Islet precursor cell (in vitro differentiated cells): ENCODE measurements at regions not wholly inside any gene's neighbourhood (a gene's known extent, or its start where the extent isn't known, plus 50 kb on each side); places are given as distances from the start of the nearest gene placed in this dataset.

ENCODE experiments used
- DNase-seq: peaks from one replicate; pipeline ENCODE4 v3.0.0-alpha.2; 2018

GRCh38 chr3:115478359-115478758, 145.0 kb upstream of the GAP43 start:
- no peak for DNase-seq

- DNase-seq, result no peak
Measured at GRCh38 chr3:115486880-115487279, 136.4 kb upstream of the GAP43 start.

DNA sequence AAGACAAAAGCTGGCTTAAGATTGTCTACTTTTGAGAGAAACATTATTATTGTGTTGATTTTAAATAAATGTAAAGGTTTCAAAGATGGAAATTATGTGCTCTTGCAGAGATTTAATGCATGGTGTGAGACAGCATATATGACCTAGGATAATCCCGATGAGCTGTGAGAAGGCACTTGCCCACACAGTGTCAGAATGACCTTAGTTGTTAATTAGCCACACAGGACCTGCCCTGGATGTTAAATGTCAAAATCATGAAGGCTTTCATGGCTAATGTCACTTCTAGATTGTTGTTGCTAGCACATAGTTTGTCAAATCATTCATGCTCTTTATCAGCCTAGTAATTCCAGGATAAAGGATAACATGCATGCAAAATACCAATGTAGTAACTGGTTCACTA, 135.3 kb upstream of the GAP43 start:
- DNase-seq, result no peak

- no peak for DNase-seq
Measured at GRCh38 chr3:115488409-115488808, 134.9 kb upstream of the GAP43 start.

GRCh38 chr3:115494826-115495225, 128.5 kb upstream of the GAP43 start:
- DNase-seq, result no peak

GRCh38 chr3:115498421-115498820, 124.9 kb upstream of the GAP43 start:
- DNase-seq, result no peak

GRCh38 chr3:115498898-115499297, 124.4 kb upstream of the GAP43 start:
- no peak for DNase-seq

- no peak for DNase-seq
Measured at GRCh38 chr3:115499666-115500065, 123.6 kb upstream of the GAP43 start.

- no peak for DNase-seq
Measured at GRCh38 chr3:115500795-115501194, 122.5 kb upstream of the GAP43 start.

DNA sequence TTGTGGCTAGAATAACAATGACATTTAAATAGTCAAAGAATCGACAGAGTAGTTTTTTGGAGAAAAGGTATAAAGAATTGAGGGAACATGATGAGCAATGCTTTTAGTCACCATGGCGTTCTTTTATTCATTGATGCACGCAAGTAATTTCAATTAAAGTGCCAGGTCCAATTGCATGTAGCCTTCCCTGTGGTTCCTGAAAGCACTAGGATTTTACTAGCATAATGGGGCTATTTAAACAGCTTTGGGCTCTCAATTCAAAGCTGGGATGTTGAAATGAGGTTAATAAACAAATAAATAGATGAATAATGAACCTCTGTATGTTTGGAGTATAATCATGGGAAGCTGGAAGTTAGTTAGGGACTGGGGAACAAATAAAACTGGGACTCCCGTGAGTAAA, 121.2 kb upstream of the GAP43 start:
- no peak for DNase-seq

DNA sequence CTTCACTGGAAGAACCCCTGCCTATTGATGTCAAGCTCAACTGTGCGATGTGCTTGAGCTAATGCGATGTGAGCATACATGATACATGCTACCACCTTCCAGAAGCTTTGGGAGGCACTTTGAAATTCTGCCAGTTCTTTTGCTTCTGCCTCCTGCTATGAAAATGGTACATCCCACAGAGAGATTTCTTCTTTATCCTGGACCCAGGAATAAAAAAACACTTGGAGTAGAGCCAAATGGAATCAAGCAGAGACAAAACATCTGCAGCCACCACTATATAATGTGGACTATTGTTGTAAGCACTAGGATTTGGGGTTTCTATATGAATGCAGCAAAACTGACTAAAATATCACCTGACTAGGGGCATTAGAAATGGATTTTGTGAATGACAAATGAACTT, 119.9 kb upstream of the GAP43 start:
- no peak for DNase-seq

DNA sequence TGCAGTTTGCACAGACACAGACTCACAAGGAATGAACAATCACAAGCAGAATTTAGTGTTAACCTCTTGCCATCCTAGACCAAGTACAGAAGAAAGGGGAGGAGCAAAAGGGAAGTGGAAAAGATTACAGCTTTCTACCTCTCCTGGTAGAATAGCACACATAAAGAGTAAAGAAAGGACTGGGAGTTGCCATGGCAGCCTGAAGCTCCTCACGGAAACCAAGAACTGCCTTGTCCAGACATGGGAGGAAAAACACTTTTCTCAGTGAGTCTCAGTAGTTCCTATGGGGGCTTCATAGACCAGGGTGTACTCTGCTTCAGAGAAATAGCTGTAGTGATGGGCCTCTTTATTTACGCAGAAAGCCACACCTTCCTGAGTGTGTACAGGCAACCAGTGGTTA, 114.7 kb upstream of the GAP43 start:
- DNase-seq, result no peak

GRCh38 chr3:115512565-115513415, 110.5 kb upstream of the GAP43 start:
- peak; percentile 85 for DNase-seq

- DNase-seq, result no peak
Measured at GRCh38 chr3:115513416-115513800, 109.9 kb upstream of the GAP43 start.

GRCh38 chr3:115517457-115518050, 105.8 kb upstream of the GAP43 start:
- no peak for DNase-seq

DNA sequence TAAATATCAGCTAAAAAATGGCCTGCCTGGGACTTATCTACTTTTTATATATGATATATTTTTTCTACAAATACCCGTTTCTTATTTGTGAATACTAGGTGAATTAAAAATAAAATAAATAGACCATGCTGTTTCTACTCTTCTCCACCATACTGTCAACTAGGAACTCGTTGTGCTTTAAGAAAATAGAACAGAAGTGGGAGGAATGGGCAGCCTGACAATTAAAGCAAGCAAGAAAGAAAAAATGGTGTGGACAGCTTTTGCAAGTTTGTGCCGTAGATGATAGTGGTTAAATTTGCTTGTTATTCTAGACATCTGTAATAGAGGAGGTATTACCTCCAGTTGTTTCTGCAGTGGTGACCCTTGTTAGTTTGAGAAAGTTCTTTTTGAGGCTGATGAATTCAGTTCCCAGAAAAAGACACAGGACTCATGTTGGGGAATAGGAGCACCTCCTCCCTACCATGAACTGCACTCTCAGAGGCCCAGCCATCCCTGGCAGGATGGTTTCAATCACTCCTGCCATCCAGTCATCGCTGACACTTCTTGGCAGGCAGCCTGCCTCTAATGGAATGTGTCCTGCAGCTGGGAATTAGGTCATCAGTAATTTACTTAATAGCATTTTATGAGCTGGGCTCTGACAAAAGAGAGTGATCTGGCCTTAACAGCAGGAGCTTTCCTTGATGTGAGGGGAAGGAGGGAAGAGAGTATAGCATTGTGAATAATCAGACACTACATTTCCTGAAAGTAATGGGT, 105.0 kb upstream of the GAP43 start:
- DNase-seq, result peak; percentile 96

DNA sequence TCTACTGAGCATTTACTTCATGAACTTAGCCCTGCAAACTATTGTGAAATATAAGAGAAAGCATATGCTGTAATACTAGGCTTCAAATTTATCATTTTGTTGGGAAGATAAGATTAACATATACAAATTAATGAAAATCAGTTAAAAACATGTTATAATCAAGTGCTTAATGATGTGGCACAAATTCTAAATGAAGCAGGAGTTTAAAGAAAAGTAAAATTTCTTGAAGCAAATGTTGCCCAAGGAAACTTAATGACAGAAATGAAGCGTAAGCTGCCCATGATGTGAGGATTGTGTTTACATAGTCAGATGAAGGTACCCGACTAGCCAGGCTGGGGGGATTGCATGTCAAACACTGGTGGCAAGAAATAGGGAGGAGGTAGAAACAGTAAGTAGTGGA, 103.1 kb upstream of the GAP43 start:
- DNase-seq, result no peak

DNA sequence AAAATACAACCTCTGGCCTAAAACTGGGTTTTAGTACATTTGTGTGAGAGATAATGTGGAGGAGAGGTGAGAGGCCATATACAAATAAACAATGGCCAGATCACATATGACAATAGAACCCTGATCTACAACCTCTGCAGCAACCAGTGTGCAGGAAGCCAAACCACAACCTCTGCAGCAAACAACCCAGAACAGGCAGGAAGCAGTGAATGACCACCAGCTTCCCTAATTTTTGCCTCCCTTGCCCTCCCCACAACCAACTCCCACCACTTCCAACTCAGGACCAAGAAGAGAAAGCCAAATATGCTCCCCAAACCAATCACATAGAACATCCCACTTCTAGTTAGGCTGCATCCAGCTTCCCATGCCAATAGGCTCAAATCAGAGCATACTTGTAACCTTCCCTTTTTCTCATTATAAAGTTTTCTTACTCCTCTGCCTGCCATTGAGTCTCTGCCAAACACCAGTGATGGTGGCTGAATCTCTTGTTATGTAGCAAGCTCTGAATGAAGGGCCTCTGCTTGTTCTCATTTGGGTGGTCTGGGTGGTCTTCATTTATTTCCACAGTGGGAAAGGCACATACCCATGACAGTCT, 102.6 kb upstream of the GAP43 start:
- DNase-seq, result no peak

GRCh38 chr3:115523458-115523857, 99.9 kb upstream of the GAP43 start:
- DNase-seq, result no peak

DNA sequence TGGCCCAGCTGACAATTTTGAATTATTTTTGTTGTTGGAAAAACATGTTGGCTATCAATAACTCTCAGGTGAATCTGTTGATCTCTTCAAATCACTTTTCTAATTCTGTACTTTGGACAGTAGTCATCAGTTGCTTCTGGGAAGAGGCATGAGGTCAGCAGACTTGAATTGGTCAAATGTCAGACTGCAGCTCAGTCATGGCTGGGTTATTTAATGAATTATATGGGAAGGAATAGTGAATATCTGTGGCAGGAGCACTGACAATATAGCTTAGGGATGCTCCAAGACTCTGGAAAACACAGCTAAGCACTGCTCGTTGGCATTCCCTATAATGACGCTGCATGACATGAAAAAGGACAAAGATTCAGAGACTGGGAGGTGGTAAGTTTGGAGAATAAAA, 98.8 kb upstream of the GAP43 start:
- DNase-seq, result no peak

DNA sequence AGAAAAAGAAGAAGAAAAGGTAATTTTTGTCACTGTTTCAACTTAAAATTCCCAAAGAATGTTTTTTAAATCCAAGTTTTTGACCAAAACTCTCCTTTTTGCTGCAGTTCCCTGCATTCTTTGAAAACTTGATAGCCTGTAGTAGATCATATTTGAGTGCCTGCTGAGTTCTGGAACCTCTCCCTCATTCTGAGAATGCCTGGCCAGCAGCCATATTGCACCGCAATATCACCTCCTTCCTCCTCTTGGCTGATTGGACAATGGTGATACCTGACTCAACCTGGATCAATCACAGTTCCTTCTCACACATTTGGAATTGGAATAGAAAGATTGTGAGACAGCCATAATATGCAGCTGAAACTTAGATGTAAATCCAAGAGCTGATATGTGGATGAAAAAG, 97.6 kb upstream of the GAP43 start:
- no peak for DNase-seq

DNA sequence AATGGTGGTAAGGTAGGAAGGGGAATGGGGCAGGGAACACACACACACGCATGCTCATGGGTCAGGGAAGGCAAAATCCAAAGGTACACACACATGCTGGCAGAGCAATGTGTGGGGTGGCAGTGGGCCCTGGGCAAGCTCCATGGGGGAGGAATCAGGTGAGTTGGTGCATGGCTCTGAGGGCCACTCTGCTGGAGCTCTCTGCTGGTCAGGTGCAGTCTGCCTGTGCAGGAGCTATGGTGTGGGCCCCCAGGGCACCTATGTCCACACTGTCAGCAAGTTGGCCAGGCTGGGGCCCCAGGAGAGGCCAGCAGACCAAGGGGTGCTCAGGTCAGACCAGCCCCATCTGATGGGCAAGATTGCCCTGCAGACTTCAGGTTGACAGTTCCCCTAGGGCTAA, 90.1 kb upstream of the GAP43 start:
- no peak for DNase-seq

GRCh38 chr3:115536171-115536570, 87.1 kb upstream of the GAP43 start:
- no peak for DNase-seq

DNA sequence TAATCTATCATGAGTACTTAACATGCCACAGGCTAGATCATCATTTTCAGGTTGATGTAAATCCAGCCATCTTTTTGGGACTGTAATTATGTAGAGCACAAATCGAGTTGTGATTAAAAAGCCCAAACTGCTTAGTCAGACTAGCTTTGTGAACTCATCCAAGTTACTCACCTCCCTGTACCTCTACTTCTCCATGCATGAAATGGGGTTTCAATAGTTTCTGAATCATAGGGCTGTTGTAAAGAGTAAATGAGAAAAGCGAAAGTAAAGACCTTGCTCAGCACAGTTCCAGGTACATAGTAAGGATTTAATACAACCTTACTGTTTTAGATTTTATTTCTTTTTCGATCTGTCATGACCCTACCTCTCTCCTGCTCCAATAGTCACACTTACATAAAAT, 85.6 kb upstream of the GAP43 start:
- DNase-seq, result no peak
